GM18868 (cell line): ENCODE measurements at regions not wholly inside any gene's neighbourhood (a gene's known extent, or its start where the extent isn't known, plus 50 kb on each side); places are given as distances from the start of the nearest gene placed in this dataset.
"Not testable (repeated sequence)": the region's sequence is repeated elsewhere in the genome, so short reads cannot be mapped to it uniquely, and the experiment has no call there.

Experiments used
- ATAC-seq: cut with Tn5 transposase; IDR thresholded peaks from one replicate; pipeline ENCODE4 v1.9.1; 2021; ENCODE audit warnings: mild to moderate bottlenecking, moderate library complexity; ENCODE audit not compliant: unreplicated experiment

DNA sequence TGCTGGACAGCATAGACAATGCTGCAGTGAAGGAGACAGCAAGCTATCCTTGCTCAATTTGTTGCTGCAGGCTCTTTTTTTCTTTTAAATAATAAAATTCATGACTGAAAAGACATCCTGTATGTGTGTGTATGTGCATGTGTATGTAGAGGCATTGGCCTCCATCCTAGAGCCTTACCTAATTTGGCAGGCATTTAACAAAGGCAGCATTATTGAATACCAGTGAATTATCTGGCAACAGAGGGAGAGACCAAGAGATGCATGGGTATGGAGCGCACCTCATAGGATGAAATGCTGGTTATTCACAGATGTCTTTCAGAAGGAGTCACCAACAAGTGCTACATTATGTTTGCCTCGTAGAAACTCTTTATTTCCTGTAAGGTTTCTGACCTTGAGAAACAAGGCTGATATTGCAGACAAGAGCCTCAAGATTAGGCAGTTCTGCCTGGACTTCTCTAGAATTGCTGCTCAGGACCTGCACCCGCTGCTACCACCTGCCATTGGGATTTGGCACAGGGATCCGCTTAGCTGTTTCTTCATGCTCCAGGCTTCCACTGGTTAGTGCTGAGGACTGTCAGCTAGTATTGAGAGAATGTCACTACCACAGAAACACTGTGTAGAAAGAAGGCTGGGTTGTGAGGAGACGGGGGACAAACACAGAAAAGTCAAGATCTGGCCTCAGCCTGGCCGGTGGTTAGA lies 247.7 kb upstream of the RFX3 start:
- no peak for ATAC-seq

DNA sequence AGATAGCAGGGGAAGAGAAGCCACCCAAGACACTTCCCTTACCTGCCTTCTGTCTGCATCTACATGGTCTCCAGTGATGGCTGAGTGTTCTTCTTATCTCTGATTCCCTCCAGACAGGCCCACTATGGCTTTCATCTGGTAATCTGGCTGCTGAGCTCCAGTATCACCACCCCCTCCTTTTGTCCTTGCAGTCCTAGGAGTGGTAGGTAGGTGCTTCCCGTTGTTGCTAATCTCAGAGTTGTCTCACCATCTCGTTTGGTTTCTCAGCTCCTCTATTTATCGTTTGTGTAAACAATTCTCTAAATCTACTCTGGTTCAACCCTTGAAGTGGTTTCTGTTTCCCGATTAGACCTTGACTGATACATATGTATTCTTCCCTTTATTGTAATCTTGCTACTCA lies 243.8 kb upstream of the RFX3 start:
- no peak for ATAC-seq

DNA sequence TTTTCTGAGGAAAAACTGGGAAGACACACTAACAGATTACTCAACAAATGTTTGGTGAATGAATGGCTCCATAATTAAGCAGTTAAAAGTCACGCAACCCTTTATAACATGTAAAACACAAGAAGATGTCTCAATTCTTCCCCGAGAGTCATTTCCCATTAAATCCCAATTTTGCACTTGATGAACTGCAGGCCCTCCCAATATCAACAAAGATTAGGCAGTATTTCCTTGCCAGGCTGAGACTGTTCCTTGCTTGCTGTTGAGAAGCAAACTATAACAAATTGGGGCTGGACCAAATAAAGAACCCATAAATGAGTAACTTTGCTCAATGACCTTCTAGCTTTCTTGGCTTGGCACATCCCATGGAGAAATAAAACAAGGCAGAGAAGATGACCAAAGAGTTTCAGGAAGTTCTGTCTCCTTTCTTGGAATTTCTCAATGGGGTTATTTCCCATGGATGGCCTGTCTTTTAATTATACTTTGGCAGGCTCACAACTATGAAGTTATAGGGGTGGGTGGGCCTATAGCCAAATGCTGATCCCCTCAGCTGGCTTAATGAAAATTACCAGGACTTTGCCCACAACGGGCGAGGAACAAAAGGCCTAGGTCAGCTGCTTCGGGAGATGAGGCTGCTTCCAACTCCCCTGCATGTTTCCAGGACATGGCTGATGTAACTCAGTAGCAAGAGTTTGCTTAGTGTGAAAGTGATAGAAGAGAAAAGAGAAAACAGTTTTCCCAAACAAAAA lies 243.1 kb upstream of the RFX3 start:
- no peak for ATAC-seq

DNA sequence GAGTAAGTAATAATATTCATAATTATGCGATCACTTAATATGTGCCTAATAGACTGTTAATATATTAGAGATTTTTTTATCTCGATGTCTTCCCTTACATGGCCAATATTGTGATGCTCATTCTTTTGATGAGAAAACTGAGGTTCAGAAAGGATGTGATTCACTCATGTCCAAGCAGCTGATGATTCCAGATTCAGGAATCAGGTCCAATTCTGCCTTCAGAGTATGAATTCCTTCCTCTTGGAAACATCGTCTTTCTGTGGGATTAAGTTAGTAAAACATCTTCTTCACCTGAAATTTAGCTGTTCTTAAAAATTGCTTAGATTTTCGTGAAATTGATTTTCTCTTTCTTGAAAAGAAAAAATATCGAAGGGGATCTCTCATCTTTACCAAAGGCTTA lies 242.5 kb upstream of the RFX3 start:
- no peak for ATAC-seq

DNA sequence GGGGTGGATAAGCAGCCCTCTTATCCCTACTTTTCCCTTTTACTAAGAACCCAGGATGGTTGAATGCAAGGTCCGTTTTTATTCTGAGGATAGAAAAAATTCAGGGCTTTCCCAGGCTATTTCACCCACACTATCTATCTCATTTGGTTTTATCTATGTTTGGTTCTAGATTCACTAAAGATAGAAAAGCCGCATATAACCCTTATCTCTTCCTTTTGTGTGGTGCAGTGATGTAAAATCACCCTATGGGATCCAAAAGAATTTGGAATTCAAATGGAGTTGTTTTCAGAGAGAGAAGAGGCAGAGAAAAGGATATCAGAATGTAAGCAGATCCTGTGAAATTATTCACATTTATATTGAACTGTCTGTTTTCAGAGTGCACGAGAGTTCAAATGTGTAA lies 236.3 kb upstream of the RFX3 start:
- no peak for ATAC-seq

DNA sequence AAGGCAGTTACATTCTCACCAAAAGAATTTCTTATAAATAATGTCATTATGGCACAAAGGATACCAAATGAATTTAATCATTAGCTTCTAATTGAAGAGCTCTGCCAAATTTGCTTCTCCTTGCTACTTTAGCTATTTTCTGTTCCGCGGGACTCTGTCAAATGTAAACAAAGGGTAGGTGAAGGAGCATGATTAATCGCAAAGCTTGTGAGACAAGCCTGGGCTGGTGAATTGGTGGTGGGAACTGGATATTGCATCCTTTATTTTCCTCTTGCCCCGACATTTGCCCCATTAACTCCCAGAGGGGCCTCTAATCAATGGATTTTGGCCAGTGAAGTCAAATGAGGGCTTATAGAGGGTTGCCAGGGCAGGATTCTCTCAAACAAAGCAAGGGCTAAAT lies 234.2 kb upstream of the RFX3 start:
- no peak for ATAC-seq

DNA sequence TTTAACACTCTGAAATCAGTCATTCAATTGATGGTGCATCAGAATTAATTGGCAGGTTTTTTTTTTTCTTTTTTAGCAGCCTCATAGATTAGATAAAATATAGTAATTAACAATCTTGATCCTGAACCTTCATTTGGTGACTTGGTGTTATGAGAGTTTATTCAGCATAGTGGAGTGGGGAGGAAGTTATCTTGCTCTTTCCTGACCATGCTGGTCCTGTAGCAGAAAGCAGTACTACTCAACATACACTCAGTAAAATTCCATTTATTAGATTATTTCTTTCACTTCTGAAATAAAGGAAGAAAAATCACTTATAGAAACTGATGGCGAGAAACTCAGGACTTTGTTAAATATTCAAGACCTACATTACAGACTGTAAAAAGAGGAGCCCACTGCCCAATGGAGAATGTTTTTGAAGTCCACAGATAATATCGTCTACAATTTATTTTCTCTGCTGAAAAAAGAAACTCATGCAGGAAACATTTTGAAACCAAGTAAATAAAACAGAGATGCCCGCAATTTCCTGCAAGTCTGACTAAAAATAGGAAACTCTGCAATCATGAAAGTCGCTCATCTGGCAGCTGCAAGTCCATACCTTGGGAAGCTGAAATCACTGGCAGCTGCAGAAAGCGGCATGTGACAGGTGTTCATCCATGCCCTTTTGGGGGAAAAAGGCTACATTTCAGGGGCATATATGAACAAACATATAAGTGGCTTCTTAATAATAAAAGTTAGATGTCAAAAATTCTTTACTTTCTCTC lies 233.2 kb upstream of the RFX3 start:
- ATAC-seq, result no peak

DNA sequence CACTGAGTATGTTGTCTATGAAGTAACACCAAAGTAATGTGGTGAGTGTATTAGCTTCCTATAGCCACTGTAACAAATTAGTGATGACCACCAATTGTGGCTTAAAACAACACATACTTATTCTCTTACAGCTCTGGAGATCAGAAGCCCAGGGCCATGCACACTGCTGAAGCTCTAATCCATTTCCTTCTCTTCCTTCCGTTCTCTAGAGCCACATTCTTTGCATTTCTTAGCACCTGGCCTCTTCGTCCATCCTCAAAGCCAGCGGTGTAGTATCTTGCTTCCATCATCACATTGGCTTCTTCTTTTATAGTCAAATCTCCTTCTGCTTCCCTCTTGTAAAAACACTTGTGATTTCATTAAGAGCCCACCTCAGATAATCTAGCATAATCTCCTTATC lies 230.3 kb upstream of the RFX3 start:
- no peak for ATAC-seq

DNA sequence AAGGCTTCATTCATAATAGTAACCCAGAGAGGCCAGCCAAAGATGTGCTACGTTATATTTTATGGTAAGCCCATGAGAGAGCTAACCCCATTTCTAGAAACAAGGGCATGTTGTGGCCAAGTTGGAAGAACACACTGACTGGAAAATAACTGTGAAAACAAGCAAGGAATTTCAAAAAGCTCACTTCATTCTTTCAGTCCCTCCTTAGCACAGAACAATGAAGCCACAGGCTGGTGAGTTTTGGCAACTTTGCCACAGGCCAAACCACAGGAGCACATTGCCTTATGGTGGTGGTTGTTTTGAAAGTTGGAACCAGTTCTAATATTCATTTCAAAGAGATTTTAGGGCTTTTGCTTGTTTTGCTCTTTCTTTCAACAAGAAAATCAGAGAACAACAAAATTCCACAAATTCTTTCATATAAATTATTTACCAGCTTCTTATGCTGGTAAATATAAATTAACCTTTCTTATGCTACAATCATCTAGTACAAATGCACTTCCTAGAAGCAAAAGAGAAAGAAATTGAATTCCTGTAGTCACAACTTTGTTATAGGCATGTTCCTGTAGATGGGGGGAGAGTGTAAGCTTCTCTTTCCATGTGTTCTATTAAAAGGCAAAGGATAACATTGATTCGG lies 225.4 kb upstream of the RFX3 start:
- no peak for ATAC-seq

DNA sequence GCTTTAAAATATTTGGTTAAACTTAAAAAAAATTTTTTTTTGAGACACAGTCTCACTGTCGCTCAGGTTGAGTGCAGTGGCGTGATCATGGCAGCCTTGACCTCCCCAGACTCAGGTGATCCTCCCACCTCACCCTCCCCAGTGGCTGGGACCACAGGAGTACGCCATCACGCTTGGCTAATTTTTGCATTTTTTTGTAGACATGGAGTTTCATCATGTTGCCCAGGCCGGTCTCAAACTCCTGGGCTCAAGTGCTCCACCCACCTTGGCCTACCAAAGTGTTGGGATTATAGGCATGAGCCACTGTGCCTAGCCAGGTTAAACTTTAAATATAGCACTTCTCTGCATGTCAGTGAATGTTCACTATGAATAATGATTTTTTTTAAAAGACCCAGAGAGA lies 224.5 kb upstream of the RFX3 start:
- no peak for ATAC-seq

DNA sequence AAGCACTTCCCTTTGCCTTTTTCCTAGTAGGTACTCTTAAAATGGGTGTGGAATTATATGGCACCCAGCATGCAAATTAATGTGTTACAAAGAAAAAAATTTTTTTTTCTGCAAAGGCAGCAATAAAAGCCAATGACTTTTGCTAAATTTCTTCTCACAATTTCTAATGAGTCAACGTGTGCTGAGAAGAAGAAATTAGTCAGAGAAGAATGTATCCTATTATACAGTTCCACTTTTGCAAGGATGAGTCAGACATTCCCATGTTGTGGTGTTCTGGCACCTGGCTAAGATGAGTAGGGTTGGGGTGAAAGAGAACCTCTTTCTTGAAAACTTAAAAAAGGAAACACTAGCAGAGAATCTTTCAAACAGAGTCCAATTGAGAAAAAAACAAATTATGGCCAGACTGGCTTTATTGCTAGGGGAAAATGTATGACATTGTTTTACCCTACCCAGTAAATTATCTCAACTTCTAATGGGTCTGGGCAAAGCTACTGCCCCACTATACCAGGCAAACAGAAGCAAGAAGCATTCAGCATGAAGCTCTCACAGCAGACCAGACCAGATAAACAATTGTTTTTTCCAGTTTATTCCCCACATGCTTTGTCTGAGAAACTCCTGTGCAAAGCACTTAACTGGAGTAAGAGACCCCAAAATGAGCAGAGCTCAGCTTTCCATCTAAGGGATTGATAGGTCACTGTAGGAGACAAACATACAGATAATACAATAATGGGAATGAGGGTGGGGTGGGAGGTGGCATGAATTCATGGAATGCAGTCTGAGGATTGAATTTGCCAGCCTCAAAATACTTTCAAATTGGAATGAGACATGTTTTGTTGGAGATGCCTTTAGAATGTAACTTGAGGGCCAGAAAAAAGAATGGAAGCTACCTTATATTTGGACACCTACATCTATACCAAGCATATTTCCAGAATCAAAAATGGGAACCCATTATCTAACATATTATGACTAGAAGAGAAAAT lies 220.8 kb upstream of the RFX3 start:
- no peak for ATAC-seq

DNA sequence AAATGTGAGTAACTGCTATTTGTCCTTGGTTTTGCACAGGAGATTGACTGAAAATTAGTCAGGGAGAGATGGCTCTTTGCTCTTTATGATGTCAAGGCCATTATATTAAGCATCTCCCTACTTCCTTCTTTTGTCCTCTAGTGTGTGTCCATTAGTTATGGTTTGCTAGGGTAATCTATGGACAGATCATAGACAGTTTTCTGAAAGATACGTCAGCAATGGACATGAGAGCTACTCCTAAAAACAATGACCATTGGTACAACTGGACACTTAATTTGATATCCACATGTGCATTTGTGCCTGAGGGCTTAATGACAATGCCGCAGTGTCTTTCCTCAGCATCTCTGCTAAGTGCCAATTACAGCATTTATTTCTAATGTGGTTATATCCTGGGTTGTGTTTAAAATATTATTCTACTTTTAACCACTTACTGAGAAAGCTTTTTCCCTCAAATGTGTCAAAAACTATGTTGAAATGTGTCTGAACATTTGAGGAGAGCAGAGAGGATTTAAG lies 218.2 kb upstream of the RFX3 start:
- ATAC-seq, result no peak

DNA sequence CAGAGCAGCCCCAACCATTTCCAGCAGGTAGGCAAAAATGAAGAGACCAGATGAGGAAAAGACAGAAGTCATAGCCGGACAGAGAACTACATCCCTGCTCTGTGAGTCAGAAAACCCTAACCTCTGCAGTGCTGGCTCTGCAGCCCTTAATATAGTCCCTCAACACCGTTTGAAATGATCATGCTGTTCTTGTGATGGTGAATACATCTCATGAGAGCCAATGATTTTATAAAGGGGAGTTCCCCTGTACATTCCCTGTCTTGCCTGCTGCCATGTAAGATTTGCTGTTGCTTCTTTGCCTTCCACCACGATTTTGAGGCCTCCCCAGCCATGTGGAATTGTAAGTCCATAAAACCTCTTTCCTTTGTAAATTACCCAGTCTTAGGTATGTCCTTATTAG lies 216.8 kb upstream of the RFX3 start:
- ATAC-seq, result no peak

DNA sequence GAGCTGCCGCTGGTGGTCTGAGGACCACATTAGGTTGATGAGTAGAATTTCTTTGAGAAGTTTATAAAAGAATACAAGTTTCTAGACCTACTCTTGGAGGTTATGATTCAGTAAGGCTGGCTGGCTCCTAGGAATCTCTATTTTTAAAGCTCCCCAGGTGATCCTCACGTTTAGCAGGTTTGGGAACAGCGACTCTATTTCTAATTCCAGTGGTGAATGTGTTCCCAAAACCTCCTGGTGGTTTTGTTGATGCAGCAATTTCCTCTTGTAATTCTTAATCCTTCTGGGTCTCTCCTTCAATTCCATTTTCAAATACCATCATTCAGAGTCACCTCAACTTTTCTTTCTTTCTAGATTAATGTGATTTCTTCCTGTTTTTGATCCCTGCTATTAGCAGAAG lies 215.9 kb upstream of the RFX3 start:
- no peak for ATAC-seq

DNA sequence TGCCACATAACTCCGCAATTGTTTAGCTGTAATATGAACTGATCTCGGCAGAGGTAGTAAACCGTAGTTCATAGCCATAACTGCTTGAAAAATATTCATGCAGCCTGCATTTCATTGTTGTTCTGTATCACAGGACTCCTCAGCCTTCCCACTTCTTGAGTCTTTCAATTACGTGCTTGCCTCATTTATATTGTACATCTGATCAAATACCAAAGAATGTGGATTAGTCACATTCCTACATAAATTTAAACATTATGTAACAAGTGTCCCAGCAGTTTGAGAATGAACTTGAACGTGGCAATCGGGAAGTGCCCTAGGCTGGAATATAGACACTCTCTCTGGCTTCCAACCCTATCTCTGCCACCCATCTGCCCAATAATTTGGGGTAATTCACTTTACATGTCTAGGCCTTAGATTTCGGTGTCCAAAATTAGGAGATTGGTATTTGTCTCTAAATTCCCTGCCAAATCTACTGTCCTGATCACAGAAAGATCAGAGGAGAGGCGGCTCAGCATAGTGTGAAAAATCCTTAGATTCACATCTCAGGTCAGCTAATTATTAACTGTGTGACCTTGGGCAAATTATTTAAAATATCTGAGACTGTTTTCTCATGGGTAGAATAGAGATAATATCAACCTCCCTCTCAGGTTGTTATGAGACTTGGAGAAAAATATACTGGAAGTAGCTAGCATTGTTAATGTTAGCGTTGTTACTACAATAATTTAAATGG lies 215.1 kb upstream of the RFX3 start:
- no peak for ATAC-seq

DNA sequence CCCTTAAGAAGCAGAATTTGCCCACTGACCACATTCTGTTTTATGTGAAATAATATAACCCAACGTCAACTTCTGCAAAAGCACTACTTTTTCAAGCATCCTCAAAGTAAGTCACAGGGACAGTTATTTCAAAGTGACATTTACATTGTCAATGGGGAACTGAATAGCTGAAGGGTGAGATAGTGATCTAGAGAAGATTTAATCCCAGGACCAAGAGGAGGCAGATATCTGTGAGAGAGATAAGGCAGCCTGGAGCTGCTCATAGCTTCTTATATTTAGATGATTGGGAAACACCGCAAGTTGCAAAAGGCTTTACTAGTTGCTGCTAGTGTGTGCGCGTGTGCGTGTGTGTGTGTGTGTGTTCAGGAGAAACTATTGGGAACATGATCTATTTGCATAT lies 210.4 kb upstream of the RFX3 start:
- no peak for ATAC-seq

DNA sequence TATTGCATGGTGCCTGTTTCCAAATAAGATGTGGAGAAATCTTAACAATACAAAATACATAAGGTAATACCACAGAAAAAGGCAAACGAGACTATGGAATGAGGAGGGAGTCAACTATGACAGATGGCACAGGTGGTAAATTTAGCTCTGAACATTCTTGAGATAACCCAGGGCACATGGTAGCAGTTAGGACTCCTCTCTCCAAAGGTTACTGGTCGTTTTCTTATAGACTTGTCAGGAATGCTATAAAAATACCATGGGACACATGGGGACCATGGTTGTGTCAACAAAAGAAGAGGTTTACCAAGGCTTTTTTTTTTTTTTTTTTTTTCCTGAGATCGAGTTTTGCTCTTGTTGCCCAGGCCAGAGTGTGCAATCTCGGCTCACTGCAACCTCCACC lies 209.4 kb upstream of the RFX3 start:
- ATAC-seq, result no peak

DNA sequence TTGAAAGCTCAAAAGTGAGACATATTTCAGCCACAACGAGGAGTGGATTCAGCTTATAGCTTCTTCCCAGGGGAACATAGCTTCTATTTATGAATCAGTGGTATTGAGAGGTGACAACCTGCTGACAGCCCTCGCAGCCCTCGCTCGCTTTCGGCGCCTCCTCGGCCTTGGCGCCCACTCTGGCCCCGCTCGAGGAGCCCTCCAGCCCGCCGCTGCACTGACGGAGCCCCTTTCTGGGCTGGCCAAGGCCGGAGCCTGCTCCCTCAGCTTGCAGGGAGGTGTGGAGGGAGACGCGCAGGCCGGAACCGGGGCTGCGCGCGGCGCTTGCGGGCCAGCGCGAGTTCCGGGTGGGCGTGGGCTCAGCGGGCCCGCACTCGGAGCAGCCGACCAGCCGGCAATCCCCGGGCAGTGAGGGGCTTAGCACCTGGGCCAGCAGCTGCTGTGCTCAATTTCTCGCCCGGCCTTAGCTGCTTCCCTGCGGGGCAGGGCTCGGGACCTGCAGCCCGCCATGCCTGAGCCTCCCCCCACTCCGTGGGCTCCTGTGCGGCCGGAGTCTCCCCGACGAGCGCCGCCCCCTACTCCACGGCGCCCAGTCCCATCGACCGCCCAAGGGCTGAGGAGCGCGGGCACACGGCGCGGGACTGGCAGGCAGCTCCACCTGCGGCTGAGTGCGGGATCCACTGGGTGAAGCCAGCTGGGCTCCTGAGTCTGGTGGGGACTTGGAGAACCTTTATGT lies 207.9 kb upstream of the RFX3 start:
- not testable (repeated sequence) for ATAC-seq

DNA sequence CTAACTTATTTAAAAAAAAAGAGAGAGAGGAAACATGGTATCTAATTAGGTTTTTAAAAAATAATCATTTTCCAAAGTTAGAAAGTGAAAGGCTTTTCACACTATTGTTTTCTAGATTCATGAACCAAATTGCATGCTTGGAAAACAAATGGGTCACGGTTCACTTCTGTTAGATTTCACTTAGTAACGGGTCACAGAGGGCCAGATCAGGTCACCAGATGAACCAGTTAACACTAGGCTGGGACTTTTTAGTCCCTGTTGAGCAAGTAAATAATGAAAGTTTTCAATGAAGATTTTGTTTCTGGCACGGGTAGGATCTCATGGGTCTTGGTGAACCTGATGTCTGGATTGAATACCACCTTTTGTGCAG lies 207.2 kb upstream of the RFX3 start:
- no peak for ATAC-seq
